NAMALWA (cell line): ENCODE measurements at regions not wholly inside any gene's neighbourhood (a gene's known extent, or its start where the extent isn't known, plus 50 kb on each side); places are given as distances from the start of the nearest gene placed in this dataset.

Source experiments
- DNase-seq: peaks from one replicate; pipeline ENCODE4 v3.0.0-alpha.2; 2015; ENCODE audit warnings: low spot score

- no peak for DNase-seq
Observed at GRCh38 chr18:72692086-72692485, 147.9 kb upstream of the CBLN2 start.

GRCh38 chr18:72687736-72688135 is 143.6 kb upstream of the CBLN2 start:
- DNase-seq, result no peak

- no peak for DNase-seq
Observed at GRCh38 chr18:72675394-72675793, 131.3 kb upstream of the CBLN2 start.

- no peak for DNase-seq
Observed at GRCh38 chr18:72674710-72675109, 130.6 kb upstream of the CBLN2 start.

- DNase-seq, result no peak
Observed at GRCh38 chr18:72673242-72673641, 129.1 kb upstream of the CBLN2 start.

- DNase-seq, result peak; percentile 64
Observed at GRCh38 chr18:72672364-72673184, 128.4 kb upstream of the CBLN2 start.

GRCh38 chr18:72667932-72668331 is 123.8 kb upstream of the CBLN2 start:
- no peak for DNase-seq

GRCh38 chr18:72652990-72653593 is 109.0 kb upstream of the CBLN2 start:
- DNase-seq, result peak; percentile 70

- no peak for DNase-seq
Observed at GRCh38 chr18:72651033-72651432, 106.9 kb upstream of the CBLN2 start.

GRCh38 chr18:72648481-72648960 is 104.4 kb upstream of the CBLN2 start:
- no peak for DNase-seq

GRCh38 chr18:72648079-72648478 is 103.9 kb upstream of the CBLN2 start:
- no peak for DNase-seq

GRCh38 chr18:72640557-72640956 is 96.4 kb upstream of the CBLN2 start:
- DNase-seq, result no peak

GRCh38 chr18:72638376-72638775 is 94.2 kb upstream of the CBLN2 start:
- no peak for DNase-seq

GRCh38 chr18:72637721-72638120 is 93.6 kb upstream of the CBLN2 start:
- DNase-seq, result no peak

GRCh38 chr18:72637299-72637698 is 93.2 kb upstream of the CBLN2 start:
- DNase-seq, result no peak

GRCh38 chr18:72636611-72637010 is 92.5 kb upstream of the CBLN2 start:
- no peak for DNase-seq

GRCh38 chr18:72634500-72634899 is 90.4 kb upstream of the CBLN2 start:
- peak; percentile 7 for DNase-seq

GRCh38 chr18:72630991-72631390 is 86.8 kb upstream of the CBLN2 start:
- DNase-seq, result no peak

GRCh38 chr18:72623444-72623843 is 79.3 kb upstream of the CBLN2 start:
- DNase-seq, result no peak

GRCh38 chr18:72613534-72613930 is 69.4 kb upstream of the CBLN2 start:
- DNase-seq, result no peak

- peak; percentile 1 for DNase-seq
Observed at GRCh38 chr18:72612894-72613533, 68.9 kb upstream of the CBLN2 start.

- no peak for DNase-seq
Observed at GRCh38 chr18:72605376-72605775, 61.2 kb upstream of the CBLN2 start.

- no peak for DNase-seq
Observed at GRCh38 chr18:72601944-72602343, 57.8 kb upstream of the CBLN2 start.
